Body of pancreas (tissue), 4 donors: ENCODE measurements at regions not wholly inside any gene's neighbourhood (a gene's known extent, or its start where the extent isn't known, plus 50 kb on each side); places are given as distances from the start of the nearest gene placed in this dataset.

Source experiments
- ATAC-seq: fragments of 150-250 bp; one replicate; pipeline ENCODE4 v1.9.1; 2016
- DNase-seq, 4 donors: peaks; one replicate each; pipeline ENCODE4 v3.0.0-alpha.2; 2019
- H3K27ac ChIP-seq, 4 donors: fragments of 200-600 bp; sonication (generic); 1 replicate in 3 of 4; 2 replicates in 1 of 4; pipeline versions ENCODE4 v1.5.1 to v1.6.1; 2016 to 2019; ENCODE audit warnings: mild to moderate bottlenecking in 1 of 4, mixed read lengths in 1 of 4, moderate library complexity in 1 of 4
- H3K27me3 ChIP-seq, 2 donors: fragments of 200-600 bp; sonication (generic); one replicate each; pipeline ENCODE4 v1.6.0; 2016; ENCODE audit warnings: mild to moderate bottlenecking in 1 of 2
- H3K36me3 ChIP-seq, 2 donors: fragments of 200-600 bp; sonication (generic); replicated peaks in 1 of 2; 2 replicates each; pipeline ENCODE4 v1.5.1; 2016; ENCODE audit warnings: low read depth in 2 of 2; ENCODE audit not compliant: insufficient read depth in 1 of 2
- H3K4me1 ChIP-seq: fragments of 200-600 bp; sonication (generic); one replicate; pipeline ENCODE4 v1.6.0; 2016
- H3K4me3 ChIP-seq, 2 donors: fragments of 200-600 bp; sonication (generic); 1 replicate in 1 of 2; 2 replicates in 1 of 2; pipeline ENCODE4 v1.5.1; 2016 to 2019
- H3K9me3 ChIP-seq, 3 donors: fragments of 200-600 bp; sonication (generic); 1 replicate in 2 of 3; 2 replicates in 1 of 3; pipeline ENCODE4 v1.5.1; 2016
- POLR2A ChIP-seq, 3 donors: fragments of 450-650 bp; IDR thresholded peaks; one replicate each; pipeline ENCODE4 v1.6.1; 2016; ENCODE audit warnings: antibody characterized with exemption in 3 of 3, mild to moderate bottlenecking in 2 of 3
- WGBS, 2 donors: methylation state at CpG; one replicate each; pipeline ENCODE4 v1.1.5; 2017; 5-methylcytosine and 5-hydroxymethylcytosine counted together
- intact Hi-C: fragments of 100-400 bp; cut with DNase I; formaldehyde crosslinking; loops from one replicate; pipeline ENCODE4 v1.15.1; 2023
- TF ChIP-seq, protein P1 (sequence below), 7 experiments: fragments of 450-650 bp in 4 of 7; fragments of 200-600 bp in 3 of 7; sonication (generic) in 3 of 7; IDR thresholded peaks; one replicate each; pipeline ENCODE4 v1.5.1; 2016 to 2019; ENCODE audit warnings: antibody characterized with exemption in 7 of 7

DNA sequence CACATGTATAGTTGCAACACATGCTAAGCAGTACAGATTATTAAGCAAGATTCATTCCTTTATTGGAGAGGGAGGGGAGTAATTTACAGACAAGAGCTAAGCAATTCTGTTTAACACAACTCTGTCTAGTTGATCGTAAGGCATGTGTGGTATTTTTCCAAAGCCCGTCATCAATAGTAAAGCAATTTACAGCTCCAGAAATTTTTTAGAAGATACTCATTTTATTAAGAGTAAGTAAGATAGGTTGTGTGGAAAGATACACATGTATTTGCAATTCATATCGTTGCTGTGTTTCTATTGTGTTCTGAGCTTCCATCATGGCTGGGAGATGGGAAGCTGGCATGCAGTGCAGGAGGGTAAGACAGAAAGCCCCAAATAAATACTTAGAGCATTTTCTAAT, 289.2 kb upstream of the TMEM161B start:
- no peaks in the 10 kb centered on the region for H3K36me3 ChIP-seq
- H3K27ac ChIP-seq = no peak overlapping the region
- ATAC-seq (no peak), DNase-seq (no peak)
- no peak for TF ChIP-seq POLR2A (IDR thresholded peaks at IDR 0.05)
- TF ChIP-seq, protein P1, sequence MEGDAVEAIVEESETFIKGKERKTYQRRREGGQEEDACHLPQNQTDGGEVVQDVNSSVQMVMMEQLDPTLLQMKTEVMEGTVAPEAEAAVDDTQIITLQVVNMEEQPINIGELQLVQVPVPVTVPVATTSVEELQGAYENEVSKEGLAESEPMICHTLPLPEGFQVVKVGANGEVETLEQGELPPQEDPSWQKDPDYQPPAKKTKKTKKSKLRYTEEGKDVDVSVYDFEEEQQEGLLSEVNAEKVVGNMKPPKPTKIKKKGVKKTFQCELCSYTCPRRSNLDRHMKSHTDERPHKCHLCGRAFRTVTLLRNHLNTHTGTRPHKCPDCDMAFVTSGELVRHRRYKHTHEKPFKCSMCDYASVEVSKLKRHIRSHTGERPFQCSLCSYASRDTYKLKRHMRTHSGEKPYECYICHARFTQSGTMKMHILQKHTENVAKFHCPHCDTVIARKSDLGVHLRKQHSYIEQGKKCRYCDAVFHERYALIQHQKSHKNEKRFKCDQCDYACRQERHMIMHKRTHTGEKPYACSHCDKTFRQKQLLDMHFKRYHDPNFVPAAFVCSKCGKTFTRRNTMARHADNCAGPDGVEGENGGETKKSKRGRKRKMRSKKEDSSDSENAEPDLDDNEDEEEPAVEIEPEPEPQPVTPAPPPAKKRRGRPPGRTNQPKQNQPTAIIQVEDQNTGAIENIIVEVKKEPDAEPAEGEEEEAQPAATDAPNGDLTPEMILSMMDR (IDR thresholded peaks at IDR 0.05) = no peak
- H3K4me1 ChIP-seq = no peaks in the 10 kb centered on the region
- WGBS, 2 donors = 65 to 73% methylated on average over 3 of the region's 3 CpGs
- H3K27me3 ChIP-seq = no peaks in the 10 kb centered on the region
- no peaks in the 10 kb centered on the region for H3K9me3 ChIP-seq
- H3K4me3 ChIP-seq = no peak overlapping the region
- intact Hi-C loops = no loop called here

DNA sequence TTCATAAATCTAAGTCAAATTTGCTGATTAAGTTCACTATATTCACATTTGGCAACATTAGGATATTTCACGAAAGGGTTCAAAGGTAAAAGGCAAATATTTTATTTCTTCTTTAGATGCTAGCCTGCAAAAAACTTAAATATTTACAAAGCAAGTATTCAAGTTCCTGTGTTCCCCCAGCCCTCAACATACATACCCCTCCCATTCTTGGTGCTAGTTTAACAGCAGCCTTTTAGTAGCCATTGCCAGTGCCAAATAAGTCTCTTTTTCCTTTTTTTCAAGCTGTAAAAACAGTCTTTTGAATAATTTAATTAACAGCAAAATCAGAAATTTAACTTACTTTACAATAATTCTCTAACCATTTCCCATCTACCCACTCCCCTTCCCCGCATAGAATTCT, 288.5 kb upstream of the TMEM161B start:
- WGBS, 2 donors = 60% methylated on average over 2 of the region's 2 CpGs
- TF ChIP-seq, protein P1 (IDR thresholded peaks at IDR 0.05) = no peak
- no peak for TF ChIP-seq POLR2A (IDR thresholded peaks at IDR 0.05)
- no peak for ATAC-seq

GRCh38 chr5:88556406-88556805, 287.8 kb upstream of the TMEM161B start:
- ATAC-seq (no peak), DNase-seq (no peak)
- intact Hi-C loops = no loop called here
- 50 to 63% methylated on average over 4 of the region's 4 CpGs for WGBS, 2 donors
- Histone ChIP-seq H3K4me3 (no peak overlapping the region), H3K36me3 (no peaks in the 10 kb centered on the region), H3K27me3 (no peaks in the 10 kb centered on the region), H3K9me3 (no peaks in the 10 kb centered on the region), H3K4me1 (no peaks in the 10 kb centered on the region), H3K27ac (no peak overlapping the region)
- TF ChIP-seq, protein P1 (IDR thresholded peaks at IDR 0.05) = no peak
- no peak for TF ChIP-seq POLR2A (IDR thresholded peaks at IDR 0.05)

More for the DNA sequence above, 288.5 kb upstream of the TMEM161B start:
- no peak overlapping the region for H3K27ac ChIP-seq
- H3K4me3 ChIP-seq = no peak overlapping the region
- no peaks in the 10 kb centered on the region for H3K27me3 ChIP-seq
- intact Hi-C loops = no loop called here
- H3K36me3 ChIP-seq = no peaks in the 10 kb centered on the region
- H3K4me1 ChIP-seq = no peaks in the 10 kb centered on the region
- no peak for DNase-seq
- no peaks in the 10 kb centered on the region for H3K9me3 ChIP-seq

DNA sequence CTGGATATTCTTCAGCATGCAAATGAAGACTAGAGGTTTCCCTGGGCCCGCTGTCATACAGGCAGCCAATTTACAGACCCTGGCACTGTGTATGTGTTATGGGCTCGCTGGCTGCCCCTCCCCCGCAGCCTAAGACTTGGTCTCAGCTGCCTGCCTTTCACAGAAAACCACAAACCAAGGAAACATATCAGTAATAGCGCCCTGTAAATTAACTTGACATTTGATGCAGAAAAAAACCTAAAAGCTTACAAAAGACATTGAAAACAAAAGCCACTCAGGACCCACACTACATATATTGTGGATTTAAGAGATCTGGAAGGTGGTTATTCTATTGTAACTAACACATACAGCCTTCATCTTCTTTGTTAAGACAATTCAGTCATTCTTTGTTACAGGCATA, 287.0 kb upstream of the TMEM161B start:
- no peaks in the 10 kb centered on the region for H3K36me3 ChIP-seq
- DNase-seq (no peak), ATAC-seq (no peak)
- no peaks in the 10 kb centered on the region for H3K9me3 ChIP-seq
- intact Hi-C loops = no loop called here
- H3K4me1 ChIP-seq = no peaks in the 10 kb centered on the region
- 16 to 28% methylated on average over 4 of the region's 4 CpGs for WGBS, 2 donors
- H3K27ac ChIP-seq = no peak overlapping the region
- no peak overlapping the region for H3K4me3 ChIP-seq
- TF ChIP-seq, protein P1 (IDR thresholded peaks at IDR 0.05) = no peak
- TF ChIP-seq POLR2A (IDR thresholded peaks at IDR 0.05) = no peak
- H3K27me3 ChIP-seq = no peaks in the 10 kb centered on the region

DNA sequence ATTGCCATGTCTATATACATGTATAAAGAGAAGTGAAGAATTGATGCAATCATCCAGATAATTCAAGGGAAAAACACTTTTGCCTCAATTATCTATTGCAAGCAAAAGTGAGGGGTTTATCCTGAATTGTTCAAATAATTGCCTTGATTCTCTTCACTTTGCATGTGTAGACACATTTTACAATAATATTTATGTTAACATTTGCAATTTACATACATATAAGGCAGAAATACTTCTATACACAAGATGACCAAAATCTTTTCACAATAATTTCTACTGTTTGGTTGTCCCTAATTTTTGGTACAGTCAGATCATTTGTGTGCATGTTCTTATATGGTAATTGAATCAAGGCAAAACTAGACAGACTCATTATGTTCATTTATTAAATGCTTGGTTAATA, 285.3 kb upstream of the TMEM161B start:
- DNase-seq = no peak
- H3K36me3 ChIP-seq = no peaks in the 10 kb centered on the region
- H3K27ac ChIP-seq = no peak overlapping the region
- TF ChIP-seq, protein P1 (IDR thresholded peaks at IDR 0.05) = no peak
- no peak for TF ChIP-seq POLR2A (IDR thresholded peaks at IDR 0.05)
- intact Hi-C loops = no loop called here
- no peaks in the 10 kb centered on the region for H3K9me3 ChIP-seq
- no peaks in the 10 kb centered on the region for H3K27me3 ChIP-seq
- H3K4me1 ChIP-seq = no peaks in the 10 kb centered on the region
- ATAC-seq = no peak
- H3K4me3 ChIP-seq = no peak overlapping the region
